Coronary artery (tissue), 2 donors: ENCODE measurements at regions not wholly inside any gene's neighbourhood (a gene's known extent, or its start where the extent isn't known, plus 50 kb on each side); places are given as distances from the start of the nearest gene placed in this dataset.

Source experiments
- DNase-seq: peaks from one replicate; pipeline ENCODE4 v3.0.0-alpha.2; 2017; ENCODE audit warnings: low spot score
- H3K27ac ChIP-seq, 2 donors: fragments of 200-600 bp; sonication (generic); one replicate each; pipeline ENCODE4 v1.5.1; 2016 to 2019
- H3K4me3 ChIP-seq: fragments of 200-600 bp; sonication (generic); 2 replicates; pipeline ENCODE4 v1.5.1; 2016; ENCODE audit warnings: mild to moderate bottlenecking, moderate library complexity
- TF ChIP-seq, protein P1 (sequence below): fragments of 200-600 bp; sonication (generic); IDR thresholded peaks from one replicate; pipeline ENCODE4 v1.5.1; 2019; ENCODE audit warnings: antibody characterized with exemption

DNA sequence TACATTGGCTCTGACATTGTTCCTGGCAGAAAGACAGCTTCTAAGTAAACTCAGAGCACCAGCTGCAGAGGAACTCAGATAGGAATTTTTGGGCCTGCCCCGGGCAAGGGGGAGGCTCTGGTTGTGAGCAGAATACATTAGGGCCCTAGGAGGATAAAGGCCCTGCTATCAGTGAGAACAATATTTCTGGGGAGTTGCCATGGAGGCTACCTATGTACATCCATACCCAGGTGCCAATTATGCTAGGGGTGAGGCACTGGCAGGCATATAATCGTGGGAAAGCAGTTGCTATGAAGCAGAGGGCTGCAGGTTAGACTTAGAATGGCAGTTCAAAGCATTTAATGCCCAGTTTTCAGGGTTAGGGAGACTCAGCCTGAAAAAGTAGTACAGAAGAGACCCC, 273.5 kb upstream of the EDA2R start:
- TF ChIP-seq, protein P1, sequence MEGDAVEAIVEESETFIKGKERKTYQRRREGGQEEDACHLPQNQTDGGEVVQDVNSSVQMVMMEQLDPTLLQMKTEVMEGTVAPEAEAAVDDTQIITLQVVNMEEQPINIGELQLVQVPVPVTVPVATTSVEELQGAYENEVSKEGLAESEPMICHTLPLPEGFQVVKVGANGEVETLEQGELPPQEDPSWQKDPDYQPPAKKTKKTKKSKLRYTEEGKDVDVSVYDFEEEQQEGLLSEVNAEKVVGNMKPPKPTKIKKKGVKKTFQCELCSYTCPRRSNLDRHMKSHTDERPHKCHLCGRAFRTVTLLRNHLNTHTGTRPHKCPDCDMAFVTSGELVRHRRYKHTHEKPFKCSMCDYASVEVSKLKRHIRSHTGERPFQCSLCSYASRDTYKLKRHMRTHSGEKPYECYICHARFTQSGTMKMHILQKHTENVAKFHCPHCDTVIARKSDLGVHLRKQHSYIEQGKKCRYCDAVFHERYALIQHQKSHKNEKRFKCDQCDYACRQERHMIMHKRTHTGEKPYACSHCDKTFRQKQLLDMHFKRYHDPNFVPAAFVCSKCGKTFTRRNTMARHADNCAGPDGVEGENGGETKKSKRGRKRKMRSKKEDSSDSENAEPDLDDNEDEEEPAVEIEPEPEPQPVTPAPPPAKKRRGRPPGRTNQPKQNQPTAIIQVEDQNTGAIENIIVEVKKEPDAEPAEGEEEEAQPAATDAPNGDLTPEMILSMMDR, result no peak
- no peak for DNase-seq
- Histone ChIP-seq H3K4me3 (no peak overlapping the region), H3K27ac (no peak overlapping the region)

DNA sequence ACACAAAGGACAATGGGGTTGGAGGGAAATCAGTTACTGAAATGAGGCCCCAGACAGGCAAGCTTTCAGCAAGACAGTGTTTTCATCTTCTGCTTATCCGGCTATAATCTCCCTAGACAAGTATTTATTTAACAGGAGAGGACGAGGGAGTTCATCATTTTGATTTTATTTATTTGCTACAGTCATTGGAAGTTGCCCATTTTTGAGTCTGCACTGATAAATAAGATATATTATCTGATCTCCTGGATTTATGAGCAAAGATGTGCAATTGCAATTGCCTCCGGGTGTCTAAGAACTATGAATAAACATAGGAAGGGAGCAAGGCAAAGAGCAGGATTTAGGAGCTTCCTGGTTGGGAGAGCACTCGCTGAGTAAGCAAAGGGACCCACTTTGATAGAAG, 263.2 kb upstream of the EDA2R start:
- H3K27ac ChIP-seq, result no peak overlapping the region
- TF ChIP-seq, protein P1, result no peak

DNA sequence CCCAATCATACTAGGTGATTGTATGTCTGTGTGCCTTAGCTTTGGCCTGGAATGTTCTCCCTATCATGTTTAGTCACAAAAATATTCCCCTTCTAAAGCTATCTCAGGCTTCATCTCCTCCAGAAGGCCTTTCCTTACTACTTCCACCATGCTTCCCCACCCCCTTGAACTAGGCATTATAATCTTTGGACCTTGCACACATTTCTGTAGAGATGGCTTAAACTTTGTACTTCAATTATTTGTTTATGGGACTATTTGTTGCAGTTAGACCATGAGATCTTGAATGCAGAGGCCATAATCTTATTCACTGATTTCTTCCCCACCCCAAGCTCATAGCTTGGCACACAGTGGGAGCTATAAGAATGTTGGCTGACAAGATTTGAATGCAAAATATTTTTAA, 262.0 kb upstream of the EDA2R start:
- no peak overlapping the region for H3K27ac ChIP-seq
- DNase-seq, result no peak
- TF ChIP-seq, protein P1, result no peak
- no peak overlapping the region for H3K4me3 ChIP-seq

More for the DNA sequence above, 263.2 kb upstream of the EDA2R start:
- H3K4me3 ChIP-seq, result no peak overlapping the region
- no peak for DNase-seq

DNA sequence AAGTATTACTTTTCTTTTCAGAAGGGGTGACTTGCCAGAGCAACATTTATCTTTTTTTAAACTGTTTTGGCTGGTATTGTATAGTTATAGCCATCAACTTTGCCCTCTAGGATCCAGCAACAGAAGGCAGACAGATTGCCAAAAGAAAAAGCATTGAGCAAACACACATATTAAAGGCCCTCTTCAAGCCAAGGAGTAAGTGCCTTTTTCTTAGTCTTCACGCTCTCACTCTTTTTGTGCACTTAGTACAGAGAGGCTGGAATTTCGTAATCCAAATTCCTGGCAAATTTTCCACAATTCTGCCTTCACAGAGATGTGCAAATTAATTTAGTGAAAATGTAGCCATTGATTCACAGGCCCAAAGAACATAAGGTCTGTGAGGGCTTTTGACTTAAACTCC, 253.1 kb upstream of the EDA2R start:
- TF ChIP-seq, protein P1, result no peak
- H3K27ac ChIP-seq, result no peak overlapping the region
- H3K4me3 ChIP-seq, result no peak overlapping the region
- no peak for DNase-seq

DNA sequence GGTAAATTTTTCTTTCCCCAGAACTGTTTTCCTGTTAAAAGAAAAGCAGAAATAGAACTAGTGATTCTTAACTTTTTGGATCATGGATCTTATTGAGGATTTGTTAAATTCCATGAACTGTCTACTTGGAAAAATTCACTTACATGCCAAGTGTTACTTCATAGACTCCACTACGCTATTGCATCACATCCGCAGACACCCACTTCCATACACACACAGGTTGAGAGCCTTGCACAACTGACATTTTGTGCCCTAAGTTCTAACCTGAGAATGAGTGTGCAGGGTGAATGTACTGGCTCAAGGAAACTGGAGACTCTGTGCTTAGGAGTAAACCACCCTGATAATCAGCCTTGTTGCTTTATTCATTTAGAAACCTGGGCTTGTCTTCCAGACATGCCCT, 250.5 kb upstream of the EDA2R start:
- no peak for DNase-seq
- H3K27ac ChIP-seq, result no peak overlapping the region
- TF ChIP-seq, protein P1, result no peak
- H3K4me3 ChIP-seq, result no peak overlapping the region

DNA sequence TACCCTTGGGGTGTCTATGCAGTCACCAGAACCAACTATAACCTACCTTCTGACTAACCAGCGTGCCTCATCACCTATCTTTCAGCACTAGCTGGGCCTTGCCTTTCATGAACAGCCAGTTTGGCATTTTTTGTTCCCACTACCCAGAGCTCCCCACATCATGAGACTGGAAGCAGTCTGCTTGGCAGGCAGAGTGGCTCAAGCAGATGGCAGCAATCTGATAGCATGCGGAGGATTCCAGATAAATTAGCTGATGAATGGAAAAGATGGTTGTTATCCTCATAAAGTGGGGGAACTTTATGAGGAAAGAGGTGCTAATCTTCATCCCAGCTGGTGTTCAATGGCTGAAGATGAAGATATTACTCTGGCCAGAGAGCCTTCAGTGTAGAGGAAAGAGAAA, 243.2 kb upstream of the EDA2R start:
- DNase-seq, result no peak
- TF ChIP-seq, protein P1, result no peak
- Histone ChIP-seq H3K4me3 (no peak overlapping the region), H3K27ac (no peak overlapping the region)

DNA sequence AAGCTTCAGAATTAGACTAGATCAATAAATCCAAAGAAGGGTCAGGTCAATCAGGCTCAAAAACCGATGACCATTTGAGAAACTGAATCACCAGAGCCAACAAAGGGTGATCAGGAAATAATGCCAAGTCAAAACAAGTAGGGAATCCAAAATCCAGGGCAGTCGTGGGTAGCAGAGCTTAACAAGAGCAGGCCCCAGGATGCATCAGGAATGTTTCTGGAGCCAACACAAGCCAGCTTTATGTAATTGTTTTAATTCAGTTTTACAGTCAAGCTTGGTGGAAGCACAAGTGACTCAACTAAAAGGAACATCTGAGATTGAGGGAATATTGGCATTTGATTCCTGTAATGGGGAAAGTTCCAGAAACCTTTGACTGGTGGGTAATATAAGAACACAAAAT, 237.9 kb upstream of the EDA2R start:
- TF ChIP-seq, protein P1, result no peak
- Histone ChIP-seq H3K4me3 (no peak overlapping the region), H3K27ac (no peak overlapping the region)
- no peak for DNase-seq
